Activated CD4-positive, alpha-beta T cell treated with anti-CD3 and anti-CD28 coated beads, Interleukin-10, Interleukin-2, amounts not matched to agents 100 ng/mL and 50 ng/mL, durations not matched to agents 16 hours and 8 hours (primary cell): ENCODE measurements at regions not wholly inside any gene's neighbourhood (a gene's known extent, or its start where the extent isn't known, plus 50 kb on each side); places are given as distances from the start of the nearest gene placed in this dataset.

Experiments
- DNase-seq: peaks from one replicate; pipeline ENCODE4 v3.0.0-alpha.2; 2020

DNA sequence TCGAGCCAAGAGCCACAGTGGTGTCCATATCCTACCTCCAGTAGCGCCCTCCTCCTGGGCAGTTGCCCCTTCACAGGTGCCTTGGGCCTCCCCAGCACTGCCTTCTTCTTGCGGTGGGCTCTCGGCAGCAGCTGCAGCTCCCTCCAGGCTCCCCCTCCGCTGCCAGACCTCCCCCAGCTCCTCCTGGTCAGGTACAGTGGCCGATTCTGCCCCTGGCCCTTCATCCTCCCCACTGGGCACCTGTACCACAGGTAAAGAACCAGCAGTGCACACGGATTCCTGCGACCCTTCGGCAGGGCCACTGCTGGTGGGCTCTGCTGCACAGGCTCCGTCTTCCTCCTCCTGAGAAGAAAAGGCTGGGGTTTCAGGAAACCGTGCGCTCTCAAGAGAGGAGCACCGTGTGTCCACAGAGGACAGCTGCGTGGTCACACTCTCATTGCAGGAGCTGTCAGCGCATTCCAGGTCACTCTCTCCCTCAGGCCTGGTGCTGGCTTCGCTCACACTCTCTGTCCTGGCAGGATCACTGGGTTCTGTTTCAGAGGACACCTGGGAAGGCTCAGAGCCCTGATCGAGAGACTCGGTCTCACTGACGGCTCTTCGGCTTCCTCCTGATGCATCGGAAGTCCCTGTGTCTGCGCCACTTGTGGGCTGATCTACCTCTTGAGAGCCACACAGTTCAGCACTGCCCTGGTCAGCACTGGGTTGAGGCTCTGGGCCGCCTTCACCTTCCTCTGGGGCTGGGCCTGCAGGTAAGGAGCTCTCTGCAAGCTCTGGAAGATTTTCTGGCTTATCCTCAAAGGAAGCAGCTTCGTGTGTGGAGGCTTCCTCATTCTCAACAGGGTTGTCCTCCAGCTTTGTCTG is 147.4 kb upstream of the STK17B start:
- DNase-seq: no peak

DNA sequence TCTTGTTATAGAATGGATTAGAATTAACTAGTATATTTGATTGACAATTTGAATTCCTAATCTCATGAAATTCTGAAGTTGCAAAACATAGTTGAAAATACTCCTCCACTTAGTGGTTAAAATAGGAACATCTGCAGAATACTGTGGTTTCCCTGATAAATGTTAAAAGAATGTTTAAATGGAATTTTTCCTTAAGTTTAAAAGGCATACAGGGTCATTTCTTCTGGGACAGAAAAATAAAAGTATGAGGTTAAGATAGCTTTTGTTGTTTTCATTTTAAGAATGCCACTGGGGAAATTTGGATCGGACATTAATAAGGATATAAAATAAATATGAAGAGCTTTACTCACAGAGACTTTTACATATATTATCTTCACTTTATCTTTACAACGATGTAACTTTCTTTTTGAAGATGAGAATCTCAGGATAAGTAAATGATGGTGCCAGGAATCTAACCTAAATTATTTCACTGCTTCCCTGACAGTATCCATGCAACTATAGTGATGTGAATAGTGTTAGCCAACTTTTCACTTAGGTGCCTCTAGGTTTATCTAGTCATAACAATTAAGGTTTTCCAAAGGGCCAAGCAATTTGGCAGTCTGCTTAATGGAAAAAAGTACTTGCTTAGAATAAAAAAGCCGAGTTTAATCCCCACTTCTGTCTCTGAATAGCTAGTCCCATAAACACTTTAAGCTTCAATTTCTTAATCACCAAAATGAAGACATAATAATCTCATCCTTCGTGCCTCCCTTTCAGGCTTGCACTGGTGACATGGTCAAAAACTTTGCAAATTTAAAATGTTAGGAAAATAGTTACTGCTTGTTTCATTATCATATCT is 151.8 kb upstream of the STK17B start:
- no peak for DNase-seq

DNA sequence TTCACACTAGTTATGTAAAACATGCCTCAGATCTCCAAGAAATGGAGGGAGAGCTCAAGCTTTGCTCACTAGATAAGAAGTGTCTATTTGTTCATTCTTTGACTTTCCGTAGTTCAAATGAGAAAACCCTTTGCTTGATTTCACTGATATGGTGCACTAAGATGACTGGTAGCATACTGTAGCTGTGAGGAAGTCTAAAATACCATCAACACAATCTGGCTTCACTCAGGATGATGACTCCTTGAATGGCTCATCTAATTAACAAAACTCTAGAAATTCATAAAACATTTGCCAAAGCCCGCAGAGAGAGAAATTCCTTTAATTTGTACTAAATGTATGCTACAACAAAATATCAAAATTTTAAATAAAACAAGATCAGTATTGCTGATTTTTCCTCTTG is 152.8 kb upstream of the STK17B start:
- DNase-seq: no peak

DNA sequence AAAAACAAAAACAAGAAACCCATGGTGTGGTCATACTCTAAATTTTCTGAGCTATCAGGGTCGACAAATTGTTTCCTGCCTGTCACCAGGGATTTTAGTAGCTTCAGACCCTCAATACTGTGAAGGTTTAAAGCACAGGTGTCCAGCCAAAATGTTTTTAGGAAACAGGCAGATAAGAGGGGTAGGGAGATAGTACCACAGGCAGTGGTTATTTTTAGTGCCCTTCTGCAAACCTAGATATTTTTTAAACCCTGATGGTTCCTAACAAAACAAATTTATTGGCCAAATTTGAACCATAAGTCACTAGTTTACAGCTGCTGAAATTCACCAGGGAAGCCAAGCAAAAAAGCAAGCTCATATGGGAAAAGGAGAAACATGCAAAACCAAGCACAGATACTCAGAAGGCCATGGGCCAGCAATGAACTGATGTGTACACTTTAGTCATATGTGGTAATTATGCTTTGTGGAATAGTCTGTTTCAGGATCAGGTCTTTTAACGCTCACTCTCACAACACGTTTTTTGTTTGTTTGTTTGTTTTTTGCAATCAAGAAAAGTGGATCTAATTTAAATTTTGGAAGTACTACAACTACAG is 156.8 kb upstream of the STK17B start:
- no peak for DNase-seq

DNA sequence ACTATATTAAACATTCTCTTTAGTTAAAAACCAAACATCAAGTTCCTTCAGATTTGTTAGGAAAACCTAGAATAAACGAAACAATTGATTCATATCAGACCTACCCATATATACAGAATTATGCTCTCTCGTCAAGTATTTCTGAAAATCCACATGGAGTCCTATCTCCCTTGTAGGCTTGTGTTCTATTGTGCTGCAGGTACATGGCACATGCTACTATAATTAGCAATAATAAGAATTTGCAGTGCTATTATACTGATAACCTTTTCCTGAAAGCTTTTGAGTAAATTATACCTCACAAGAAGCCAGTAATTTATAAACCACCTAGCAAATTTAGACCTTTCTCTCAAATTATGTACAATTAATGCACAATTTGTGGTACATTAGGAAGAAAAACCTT is 158.6 kb upstream of the STK17B start:
- DNase-seq: no peak

DNA sequence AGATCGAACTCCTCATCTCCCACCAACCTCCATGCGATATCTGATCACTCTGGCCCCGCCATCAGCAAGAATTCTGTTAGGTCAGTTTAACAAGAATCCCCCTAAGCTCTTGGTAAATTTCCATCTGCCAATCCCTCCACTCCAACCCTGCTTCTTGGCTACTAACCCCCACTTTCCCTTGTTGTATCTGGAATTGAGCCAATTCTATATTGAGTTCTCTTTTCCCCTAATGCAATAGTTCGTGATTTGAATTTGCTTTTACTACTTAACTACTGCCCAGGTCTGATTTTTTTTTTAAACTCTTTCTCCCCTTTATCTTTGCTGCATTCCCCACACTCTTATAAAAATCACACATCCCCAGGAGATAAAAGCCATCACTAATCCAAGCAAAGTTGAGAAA is 159.3 kb upstream of the STK17B start:
- no peak for DNase-seq

DNA sequence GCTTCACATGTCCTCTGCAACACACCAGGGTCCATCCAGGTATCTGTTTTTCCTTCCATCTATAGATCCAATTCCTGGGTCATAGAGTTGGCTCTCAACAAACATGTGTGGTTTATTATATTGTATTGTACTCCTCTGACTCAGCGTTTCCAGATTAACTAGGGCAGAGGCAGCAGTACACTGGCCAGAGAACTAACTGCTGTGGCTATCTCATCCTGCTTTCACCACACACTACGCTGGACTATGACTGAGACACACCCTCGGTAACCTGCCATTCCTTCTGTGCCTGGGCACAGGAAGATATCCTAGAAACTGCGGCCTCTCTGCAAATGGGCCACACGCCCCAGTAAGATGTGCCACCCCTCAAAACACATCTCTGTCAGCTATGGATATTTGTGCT is 159.8 kb upstream of the STK17B start:
- DNase-seq: no peak

DNA sequence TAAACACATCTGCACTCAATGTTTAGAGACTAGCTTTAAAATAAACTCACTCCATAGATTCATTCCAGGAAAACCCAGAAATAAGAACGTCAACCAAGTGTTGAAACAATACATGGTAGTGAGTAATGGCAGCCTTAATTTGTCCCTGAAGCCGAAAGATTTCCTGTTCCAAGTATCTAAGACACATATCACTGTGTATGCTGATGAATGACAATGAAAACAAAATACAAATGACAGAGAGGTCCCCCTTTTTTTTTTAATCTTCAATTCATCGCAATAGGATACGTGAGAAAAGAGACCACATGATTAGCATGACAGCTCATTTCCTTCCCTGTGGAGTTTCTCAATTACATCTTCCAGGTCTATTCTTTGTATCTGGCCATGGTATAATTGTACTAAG is 160.5 kb upstream of the STK17B start:
- peak; percentile 2 for DNase-seq

DNA sequence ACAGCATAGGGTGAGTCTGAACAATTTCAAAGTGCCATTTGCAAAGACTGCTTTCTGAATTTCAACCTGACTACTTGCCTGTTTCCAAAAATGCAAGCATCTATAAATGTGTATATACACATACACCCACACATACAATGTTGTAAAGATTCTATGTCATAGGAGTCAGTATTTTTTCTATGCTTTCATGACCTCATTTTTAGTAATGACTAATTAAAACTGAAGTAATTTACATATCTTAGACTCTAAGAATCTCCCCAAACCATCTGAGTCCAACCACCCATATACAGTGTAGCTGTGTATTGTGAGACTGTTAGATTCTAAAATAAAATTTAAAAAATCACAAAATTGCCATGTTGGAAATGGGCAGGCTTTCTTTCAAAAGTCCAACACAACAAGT is 162.0 kb upstream of the STK17B start:
- no peak for DNase-seq

DNA sequence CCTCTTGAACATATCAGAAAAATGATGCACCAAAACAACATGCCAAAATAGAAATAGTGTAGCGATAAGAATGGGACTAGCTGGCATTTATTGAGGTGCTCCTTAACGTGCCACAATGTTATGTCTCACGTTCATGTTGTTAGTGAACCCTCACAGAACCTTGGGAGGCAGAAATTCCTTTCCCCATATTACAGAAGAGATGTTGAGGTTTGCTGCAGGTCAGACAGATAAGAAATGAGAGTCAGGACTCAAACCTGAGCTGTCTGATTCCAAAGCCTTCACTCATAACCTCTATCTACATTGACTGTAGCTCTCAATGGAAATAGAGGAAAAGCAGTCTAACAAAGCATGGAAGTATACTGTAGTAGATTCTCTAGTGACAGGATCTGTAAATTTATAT is 163.3 kb upstream of the STK17B start:
- DNase-seq: no peak

DNA sequence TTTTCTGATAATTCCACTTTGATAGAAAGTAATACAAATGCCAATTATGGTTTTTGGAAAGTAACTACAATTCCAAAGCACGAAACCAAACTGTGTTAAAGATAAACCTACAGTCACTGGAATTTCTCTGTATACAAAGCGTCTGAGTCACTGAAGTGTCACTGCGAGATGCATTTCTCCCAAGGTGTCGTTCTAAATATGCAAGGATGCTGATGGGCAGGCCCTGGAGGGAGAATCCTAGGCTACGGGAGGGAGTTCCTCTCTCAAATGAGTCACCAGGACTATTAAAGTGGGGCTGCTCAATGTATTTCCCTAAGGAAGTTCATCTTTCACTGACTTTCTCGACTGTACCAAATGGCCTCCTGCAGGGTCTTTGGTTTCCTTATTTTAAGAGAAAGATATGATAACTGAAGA is 163.8 kb upstream of the STK17B start:
- DNase-seq: no peak

DNA sequence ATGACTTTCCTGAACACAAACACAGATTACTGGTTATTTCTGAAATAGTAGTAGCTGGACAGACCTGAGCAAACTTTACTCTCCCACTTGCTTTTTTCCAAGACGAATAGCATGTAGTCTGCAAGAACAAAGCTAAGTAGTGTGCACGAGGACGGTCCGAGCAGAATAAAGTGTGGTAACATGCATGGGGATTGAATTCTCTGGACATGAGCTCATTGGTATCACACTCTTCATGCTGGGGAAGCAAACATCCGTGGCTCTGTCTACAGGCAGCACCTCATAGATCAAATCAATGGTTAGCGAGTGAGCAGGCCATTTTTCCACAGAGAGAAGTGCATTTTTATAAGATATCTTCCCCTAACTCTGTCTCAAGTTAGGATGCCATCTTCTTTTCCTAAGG is 164.8 kb upstream of the STK17B start:
- no peak for DNase-seq

DNA sequence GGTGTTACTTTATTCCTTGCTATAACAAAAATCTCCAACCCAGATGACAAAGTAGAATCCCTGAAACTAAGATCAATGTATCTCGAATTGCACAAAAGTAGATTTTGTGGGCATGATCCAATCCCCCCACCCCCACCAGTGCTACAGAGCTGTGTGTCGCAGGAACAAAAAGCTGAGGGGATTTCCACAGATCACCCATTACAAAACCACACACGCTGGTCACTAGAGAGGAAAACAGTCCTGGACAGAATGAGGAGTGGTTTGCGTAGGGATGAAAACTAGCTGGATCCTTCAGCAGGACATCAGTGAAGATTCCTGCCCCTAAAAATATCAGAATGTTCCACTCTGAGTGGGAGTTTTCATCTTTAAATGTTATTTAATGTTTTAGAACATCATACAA is 165.3 kb upstream of the STK17B start:
- no peak for DNase-seq

DNA sequence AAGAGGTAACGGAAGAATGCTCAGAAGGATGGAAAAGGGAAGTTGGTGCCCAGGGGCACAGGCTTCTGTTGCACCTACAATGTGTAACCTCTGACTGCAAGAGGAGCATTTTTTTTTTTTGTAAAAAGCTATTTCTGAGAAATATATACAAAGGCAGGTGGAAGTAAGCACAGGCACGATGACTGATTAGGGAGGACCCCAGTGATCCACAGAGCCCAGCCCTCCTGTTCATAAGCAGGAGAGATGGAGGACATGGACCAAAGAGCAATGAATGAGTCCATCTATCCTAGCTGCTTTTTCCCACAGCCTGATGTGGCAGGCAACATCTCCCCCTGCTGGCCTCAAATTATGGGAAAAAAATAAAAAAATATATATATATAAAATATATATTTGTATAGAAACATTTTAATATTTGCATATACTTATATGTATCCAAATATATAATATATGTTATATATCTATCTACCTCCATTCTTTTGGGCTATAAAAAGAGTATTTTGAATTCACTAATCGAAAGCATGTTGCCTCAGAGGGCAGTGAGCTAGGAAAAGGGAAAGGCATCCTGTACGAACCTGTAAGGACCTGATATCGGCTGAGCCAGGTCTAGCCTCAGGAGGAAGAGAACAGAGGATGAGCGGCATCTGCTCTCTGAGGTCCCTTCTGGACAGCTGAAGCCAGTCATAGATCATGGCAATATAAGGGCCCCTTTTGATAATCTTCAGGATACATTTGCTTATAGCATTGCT is 166.0 kb upstream of the STK17B start:
- peak; percentile 32 for DNase-seq

DNA sequence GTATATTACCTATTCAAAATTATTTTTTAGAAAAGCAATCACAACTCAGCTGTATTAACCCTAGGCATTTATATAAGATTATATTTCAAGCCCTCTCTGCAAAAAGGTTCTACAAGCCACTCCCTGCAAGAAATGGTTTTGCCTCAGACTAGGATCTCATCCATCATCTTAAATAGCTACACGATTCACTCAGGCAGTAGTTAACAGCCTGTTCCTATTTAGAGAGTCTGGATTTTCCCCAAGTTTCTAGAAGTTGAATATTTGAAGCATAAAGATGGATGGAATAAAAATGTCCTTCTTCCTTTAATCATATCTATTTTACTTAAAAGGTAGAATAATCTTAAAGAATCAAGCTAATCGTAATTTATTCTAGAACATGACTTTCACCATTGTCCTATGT is 167.1 kb upstream of the STK17B start:
- no peak for DNase-seq

DNA sequence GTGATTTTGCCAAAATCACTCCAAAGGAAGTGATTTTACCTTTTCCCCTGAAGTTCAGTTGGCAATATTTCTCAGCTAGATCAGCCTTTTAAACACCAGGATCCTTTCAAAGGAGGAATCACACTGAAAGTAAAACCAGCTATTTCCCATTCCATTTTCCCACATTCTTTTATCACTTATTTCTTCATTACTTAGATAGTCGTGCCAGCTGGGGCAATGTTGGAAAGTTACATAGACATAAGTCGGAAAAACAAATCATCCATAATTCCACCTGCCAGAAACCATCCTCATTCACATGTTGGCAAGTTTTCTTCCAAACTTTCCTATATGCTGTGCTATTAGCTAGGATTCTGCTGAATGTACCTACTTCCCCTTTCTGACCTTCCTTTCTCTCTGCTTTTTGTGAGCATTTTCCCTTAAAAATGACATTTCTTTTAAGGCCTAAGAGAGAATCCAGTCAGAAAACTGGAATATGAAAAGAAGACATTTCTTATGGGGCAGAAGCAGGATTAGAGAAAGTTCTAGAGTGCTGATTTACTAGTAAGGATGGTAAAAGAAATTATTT is 170.0 kb upstream of the STK17B start:
- DNase-seq: no peak

DNA sequence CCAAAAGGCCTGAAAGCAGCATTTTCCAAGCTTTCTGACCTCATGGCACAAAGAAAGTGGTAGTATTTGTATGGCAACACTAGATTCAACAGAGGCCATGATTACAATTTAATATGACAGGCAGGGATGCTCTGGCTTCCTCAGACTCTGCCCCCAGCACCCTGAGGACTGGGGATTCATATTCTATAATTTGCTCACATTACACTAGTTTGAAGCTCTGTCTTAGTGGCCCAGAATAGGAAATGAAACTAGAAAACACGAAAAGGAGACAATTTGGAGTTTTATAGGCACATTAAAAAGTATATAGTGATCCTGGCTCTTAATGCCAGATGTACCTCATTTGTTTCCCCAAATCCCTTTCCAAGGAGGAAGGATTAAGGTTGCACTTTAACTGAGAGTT is 173.0 kb upstream of the STK17B start:
- DNase-seq: no peak

DNA sequence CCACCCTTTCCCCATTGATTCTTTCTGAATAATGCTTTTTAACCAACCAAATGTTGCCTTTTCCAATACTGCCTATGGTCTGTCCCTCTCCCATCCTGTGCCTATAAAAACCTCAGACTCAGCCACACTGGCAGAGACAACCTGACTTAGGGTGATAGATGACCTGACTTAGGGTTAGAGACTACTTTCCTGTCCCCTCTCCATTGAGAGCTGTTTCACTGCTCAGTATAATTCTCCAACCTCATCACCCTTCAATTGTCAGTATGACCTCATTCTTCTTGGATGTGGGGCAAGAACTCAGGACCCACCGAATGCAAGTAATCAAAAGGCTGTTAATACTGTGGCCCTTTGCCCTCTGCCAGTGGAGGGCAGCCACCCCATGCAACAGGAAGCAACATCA is 182.3 kb upstream of the STK17B start:
- DNase-seq: no peak

DNA sequence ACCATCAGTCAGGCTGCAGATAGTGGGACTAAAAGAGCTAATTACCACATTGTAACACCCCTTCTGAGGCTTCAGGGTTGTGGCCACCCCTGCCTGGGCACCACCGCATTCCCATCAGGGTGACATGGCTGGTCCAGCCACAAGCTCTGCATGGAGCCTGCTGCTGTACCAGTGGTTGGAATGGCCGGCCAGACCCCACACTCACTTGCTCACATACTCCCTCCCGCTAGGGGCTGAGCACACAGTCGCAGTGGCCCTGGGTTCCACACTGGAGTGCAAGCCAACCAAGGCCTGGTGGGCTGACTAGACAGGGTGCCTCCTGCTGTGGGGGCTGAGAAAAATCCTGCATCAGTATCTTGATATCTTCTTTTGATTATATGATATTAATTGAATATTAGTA is 182.8 kb upstream of the STK17B start:
- no peak for DNase-seq

DNA sequence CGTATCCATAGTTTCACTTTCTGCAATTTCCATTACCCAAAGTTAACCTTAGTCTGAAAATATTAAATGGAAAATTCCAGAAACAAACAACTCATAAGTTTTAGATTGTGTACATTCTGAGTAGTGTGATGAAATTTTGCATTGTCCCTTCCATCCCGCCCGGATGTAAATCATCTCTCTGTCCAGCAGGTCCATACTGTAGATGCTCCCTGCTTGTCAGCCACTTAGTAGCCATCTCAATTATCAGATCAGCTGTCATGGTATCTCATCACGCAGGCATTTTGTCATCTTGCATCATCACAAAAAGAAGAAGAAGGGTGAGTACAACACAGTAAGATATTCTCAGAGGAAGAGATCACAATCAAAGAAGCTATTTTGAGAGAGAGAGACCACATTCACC is 185.0 kb upstream of the STK17B start:
- no peak for DNase-seq

DNA sequence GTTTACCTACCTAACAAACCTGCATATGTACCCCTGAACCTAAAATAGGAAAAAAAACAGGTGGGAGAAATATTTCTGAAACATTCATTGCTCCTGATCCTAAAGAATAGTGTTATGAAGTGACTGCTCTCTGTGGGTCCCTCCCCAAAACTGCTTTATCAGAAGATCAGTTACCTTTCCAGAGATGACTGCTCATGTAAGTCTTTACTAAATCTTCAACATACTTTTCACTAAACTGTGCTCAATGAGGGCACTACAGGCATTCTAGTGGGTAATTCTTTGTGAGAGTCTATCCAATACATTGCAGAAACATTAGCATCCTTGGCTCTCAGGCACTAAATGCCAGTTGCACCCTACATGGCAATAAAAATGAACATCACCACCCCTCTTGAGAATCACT is 189.3 kb upstream of the STK17B start:
- no peak for DNase-seq

DNA sequence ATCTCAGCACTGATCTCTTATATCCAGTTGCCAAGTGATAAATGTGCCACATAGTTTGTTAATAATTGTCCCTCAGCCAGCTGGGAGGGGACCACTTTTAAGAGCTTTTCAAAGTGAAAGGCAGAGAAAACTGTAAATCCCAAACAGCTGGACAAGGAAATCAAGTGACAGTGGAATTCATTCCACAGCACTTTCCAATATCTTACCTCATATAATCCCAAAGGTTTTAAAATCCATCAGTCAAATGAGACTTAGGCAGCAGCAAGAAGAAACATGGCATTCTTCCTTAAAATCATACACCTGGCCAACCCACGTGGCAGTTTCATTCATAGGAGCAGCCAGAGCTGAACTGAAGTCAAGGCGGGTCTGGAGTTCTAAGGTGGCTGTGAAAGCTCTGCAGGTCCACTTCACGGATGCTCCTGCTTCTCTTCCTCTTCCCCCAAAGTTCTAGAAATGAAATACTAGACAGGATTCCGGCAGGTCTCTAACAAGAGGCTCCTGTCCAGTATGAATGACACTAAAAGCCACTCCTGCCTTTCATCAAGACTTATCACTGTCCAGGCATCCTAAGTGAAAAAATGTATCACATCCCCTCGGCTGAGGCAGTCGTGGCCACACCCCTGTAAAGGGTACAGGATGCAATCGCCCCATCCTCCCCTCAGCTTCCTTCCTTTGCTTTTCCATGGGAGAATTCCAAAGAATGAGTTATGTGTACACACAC is 190.4 kb upstream of the STK17B start:
- no peak for DNase-seq
